OCI-LY3 (cell line): ENCODE measurements at regions not wholly inside any gene's neighbourhood (a gene's known extent, or its start where the extent isn't known, plus 50 kb on each side); places are given as distances from the start of the nearest gene placed in this dataset.

Experiments
- CTCF ChIP-seq: fragments of 200-600, 300-600 bp; sonication (generic); IDR thresholded peaks from 2 replicates; pipeline ENCODE4 v1.5.1; 2014; ENCODE audit warnings: antibody characterized with exemption, low read length, low read depth
- EZH2phosphoT487 ChIP-seq: fragments of 200-600 bp; shearing (Covaris generic); IDR thresholded peaks from 2 replicates; pipeline ENCODE4 v1.6.1; 2018; ENCODE audit warnings: antibody characterized with exemption, mixed run types, low read depth

DNA sequence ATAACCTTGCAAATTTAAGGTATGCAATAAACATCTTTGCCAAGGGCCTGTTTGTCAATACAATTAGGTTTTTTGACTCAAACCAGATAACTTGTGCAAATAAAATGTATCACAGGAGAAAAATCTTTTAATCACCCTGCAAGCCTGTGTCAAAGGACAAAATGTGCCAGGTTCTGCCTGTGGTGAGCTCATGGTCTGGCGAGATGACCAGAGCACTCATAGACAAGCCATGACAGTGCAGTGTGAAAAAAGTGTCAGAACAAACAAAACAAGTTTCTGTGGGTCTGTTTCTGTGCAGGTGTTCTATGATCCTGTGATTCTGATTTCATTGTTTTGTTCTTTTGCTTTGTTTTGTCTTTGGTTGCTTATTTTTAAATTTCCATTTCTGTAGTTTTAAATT is 847.2 kb downstream of the VRK1 start:
- no peak for TF ChIP-seq CTCF
- TF ChIP-seq EZH2phosphoT487: no peak
